ENCODE measurements at regions not wholly inside any gene's neighbourhood (a gene's known extent, or its start where the extent isn't known, plus 50 kb on each side); places are given as distances from the start of the nearest gene placed in this dataset.

DNA sequence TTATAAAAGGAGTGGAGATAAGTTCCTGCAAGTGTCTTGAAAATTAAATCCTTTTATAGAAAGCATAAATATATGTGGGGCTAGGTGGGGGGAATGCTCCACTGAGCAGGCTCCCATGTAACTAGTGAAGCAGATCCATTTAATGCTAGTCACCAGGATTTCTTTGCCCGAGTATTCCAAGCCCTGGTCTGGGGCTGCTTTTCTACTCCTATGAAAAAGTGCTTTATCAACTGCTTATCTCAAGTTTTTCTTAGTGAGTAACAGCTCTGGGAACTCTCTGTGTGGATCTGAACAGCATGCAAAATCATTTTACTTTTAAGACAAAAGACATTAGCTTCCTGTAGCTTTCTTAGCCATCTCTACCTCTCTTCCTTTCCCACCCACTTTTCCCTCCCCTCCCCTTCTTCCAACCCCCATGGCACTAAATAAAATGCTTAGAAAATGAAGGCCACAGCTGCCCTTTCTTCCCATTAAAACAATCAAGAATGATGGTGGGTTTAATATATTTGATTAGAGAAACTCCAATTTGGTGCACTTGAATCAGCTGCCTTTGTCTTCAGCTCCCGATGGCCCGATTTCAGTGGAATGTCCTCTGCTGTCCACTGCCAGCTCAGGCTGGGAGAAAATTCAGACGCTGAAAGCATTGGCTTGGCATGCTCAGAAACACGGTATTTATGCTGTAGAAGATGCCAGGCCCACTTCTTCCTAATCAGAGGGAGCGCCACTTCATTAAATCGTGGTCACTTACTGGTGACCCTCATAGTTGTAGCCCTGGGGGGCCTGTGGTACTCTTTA lies 475.1 kb downstream of the FOXO1 start:
- no peak for DNase-seq (ENCODE audit: low read depth)

DNA sequence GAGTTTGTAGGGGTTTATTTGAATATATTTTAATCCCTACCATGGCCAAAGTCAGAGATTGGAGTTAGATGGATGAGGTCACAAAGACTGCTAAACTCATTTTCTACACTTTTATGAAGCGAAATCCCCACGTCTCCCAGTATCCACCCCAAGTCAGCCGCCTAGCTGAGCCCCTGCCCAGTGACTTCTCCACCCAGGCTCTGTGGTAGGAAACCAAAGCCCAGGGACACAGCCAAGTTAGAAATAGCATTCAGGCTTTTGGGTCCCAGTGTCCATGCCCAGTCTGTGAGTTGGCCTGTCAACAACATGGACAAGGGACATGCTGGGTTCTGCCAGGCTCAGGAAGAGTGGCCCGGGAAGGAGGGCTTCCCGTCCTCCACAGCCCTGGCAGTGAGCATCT lies 474.0 kb downstream of the FOXO1 start:
- DNase-seq (ENCODE audit: low read depth): no peak

DNA sequence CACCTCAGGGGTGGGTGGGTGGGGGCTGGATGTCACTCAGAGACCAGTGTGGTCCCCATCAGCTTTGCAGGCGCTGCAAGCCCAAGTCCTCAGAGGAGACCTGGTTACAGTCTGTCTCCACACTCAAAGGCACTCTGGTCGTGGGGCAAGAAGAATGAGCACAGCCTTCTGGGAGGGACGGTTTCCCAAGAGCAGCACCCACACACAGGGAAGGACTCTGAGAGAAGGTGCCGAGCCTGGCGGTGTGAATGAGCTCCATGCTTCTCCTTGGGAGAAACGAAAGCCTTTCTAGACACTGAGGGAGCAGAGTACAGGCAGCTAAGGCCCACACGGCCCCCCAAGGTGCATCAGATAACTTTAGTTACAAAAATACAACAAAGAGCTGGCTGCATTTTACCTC lies 473.6 kb downstream of the FOXO1 start:
- DNase-seq (ENCODE audit: low read depth): no peak

DNA sequence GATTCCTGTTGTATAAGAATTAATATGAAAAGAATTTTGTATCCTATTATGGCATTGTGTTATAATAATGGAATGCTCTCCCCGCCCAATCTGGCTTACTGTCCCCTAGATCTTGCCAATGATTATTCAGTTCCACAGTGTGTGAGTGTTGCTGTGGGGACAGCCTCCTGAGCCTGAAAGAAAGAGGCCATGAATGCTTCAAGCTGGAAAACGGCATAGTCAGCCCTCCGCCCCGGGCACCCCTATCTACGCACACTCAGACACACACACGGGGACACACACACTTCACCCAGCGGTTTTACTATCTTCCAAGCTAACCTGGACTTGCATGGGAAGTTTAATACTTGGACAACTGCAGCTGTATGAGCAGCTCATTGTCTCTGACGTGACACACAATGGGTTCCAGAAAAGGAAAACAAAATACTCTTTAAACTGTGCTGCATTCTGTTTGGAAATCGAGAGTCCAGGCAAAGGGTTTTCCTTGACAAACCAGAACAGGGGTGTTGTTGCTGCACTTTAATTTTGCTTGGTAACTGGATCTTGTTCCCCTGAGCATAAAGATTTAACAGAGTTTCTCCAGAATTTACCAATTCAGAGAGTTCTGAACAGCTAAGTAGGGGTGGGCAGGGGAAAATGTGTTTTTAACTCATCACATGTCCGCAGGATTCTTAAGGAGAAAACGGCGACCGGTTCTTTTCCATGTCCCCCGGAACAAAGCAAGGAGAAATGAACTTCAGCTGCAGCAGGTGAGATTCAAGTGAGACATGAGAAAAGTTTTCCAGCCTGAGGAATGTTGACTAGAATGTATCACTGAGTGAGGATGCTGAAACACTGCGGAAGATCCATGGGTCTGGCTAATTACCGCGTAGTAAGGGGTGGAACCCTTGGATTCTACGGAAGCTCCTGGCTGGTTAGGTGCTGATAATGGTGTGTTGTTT lies 472.9 kb downstream of the FOXO1 start:
- DNase-seq (ENCODE audit: low read depth): peak; percentile 16

DNA sequence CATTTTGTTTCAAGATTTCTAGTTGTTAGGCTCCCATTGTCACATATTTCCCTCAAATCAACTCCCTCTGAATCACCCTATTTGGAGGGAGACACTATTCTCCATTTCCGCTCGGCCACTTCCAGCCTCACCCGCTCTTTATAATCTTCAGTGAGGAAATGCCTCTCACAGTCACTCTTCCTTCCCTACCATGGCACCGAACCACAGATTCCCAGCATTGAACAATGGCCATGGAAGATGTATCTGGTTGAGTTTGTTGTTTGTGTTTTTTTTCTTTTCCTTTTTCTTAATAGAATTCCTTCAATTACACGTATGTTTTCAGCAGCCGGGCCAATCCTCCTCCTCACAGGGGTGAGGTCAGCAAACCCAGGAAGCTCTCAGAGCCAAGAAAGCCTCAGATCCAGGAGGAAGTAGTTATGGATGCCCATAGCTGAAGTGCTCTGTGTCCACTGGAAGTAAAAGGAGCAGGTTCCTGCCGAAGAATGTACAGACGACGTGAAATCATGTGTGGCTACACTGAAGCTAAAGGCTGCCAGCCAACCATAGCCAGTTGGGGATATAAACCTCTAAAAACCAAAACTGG lies 472.1 kb downstream of the FOXO1 start:
- no peak for DNase-seq (ENCODE audit: low read depth)

DNA sequence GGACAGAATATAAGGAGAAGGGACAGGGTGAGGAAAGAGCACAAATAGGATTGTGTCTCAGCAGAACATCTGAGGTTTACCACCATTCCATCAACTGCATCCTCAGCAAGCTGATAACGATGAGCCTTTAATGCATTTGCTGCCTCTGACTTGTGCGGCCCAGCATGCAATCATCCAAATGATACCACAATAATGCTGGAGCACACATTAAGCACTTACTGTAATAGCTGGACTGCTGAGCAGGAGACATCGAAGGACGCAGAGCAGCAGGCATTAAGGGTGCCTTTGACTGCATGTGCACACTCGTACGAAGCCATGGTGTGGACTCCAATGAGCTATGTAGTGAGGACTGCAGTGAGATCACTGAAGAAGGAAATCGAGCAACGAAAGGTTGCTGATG lies 469.4 kb downstream of the FOXO1 start:
- no peak for DNase-seq (ENCODE audit: low read depth)

DNA sequence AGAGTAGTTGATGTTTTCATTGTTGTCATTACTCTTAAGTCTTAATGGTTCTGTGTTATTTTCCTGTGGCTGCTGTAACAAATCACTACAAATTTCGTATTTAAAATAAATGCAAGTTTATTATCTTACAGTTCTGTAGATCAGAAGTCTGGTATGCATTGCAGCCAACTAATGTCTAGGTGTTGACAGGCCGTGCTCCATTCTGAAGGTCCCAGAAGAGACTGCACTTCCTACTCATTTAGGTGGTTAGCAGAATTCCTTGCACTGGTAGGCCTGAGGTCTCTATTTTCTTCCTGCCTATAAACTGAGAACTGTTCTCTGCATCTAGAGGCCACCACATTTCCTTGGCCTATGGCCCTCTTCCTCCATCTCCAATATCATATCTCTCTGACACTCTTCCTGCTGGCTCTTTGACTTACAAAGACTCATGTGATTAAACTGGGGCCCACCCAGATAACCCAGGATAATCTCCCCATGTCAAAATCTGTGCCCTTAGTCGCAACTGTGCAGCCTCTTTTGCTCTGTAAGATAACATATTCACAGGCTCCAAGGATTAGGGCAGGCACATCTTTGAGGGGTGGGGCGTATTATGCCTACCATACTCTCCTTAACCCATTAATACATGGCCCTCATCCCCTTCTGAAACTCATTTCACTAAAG lies 468.4 kb downstream of the FOXO1 start:
- no peak for DNase-seq (ENCODE audit: low read depth)

DNA sequence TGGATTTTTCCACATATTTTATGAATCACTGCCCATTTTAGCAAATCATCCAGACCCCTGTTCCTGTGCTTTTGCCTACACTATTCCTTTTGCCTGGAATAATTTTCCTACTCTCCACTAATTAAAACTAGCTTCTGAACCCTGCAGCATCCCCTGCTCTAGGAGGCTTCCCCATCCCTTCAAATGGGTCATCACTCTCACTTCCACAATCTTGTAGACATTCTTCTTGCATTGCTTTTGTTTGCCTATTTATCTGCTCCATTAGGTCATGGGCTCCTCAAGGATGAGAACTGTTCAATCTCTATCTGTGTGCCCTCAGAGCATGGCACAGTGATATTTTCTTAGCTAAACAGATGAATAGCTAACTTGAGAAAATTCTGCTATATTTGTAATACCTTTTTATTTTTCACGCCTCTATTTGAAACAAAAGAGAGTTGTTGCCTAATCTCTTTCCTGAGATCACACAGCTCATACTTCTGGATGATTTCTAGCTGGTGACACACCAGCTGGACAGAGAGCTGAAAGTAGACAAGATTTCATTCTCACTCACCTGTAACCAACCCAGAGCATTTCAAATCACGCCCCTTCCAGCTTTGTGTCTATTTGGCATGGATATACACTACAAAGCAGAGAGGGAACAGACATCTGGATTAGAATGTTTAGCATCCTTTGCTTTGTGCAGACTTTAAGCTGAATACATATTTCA lies 466.0 kb downstream of the FOXO1 start:
- no peak for DNase-seq (ENCODE audit: low read depth)

DNA sequence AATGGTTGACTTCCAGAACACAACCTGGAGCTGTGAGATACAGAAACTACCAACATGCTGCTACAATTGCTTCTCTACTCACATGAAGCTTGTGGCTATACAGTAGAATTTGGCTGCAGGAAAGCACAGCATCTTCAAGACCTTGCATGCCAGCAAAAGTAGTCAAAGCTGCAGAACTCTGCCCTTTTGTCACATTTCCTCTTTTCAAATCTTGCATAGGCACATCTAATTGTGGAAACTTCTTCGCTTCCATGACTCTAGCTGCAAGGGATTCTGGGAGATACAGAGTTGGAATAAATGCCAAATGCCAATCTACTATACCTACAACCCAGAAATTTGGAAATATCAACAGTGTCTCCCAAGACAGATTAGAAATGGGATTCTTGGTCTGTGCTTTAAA lies 462.2 kb downstream of the FOXO1 start:
- DNase-seq (ENCODE audit: low read depth): no peak

DNA sequence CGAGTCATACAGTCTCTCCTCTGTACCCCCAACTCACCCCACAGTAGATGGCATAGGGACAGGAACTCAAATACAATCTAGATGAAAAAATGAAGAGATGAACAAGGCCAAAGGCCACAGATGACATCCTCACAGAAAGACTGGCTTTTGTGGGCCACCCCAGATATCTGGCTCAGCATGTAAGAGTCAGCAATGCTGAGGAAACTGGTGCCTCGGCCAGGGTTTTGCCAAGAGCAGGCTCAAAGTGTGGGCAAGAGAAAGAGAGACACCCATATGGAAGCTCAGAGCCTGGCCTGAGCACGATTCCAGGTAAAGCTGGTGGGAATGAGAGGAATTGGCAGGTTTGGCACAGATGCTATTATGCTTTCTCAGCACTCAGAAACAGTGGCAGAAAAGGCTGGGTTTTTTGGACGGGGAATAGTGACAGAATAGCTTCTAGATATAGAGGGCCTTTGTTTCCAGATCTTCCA lies 460.6 kb downstream of the FOXO1 start:
- no peak for DNase-seq (ENCODE audit: low read depth)

DNA sequence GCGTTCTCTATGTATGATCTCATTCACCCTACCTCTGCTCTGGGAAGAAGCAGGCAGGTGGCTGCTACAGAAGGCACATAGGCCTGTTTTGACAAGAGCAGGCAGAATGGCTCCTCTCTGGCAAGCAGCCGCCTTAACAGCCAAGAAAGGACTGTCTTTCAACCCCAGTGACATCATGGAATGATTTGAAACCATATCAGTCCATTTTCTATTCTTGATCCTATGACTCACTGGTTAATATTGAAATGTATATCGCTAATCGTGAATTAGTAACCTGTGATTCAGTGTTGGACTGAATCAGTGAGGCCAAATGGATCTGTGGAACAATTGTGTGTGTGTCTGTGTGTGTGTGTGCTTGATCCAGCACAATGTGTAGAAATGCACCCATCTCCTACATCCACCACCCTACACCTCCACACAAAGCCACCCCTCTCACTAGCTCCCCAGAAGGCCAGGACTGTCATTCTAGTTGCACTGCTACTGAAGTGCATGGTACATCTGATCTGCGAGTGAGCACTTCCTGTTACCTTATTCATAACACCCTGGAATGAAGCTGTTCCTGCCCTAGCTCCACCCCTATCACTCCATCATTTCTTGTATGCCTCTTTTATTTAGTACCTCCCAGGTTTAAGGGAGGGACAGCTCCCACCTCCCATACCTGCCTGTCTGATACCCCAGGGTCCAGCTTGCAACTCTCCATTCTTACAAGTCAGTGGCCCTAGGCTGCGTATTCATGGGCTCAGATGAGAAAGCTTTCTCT lies 460.0 kb downstream of the FOXO1 start:
- no peak for DNase-seq (ENCODE audit: low read depth)

DNA sequence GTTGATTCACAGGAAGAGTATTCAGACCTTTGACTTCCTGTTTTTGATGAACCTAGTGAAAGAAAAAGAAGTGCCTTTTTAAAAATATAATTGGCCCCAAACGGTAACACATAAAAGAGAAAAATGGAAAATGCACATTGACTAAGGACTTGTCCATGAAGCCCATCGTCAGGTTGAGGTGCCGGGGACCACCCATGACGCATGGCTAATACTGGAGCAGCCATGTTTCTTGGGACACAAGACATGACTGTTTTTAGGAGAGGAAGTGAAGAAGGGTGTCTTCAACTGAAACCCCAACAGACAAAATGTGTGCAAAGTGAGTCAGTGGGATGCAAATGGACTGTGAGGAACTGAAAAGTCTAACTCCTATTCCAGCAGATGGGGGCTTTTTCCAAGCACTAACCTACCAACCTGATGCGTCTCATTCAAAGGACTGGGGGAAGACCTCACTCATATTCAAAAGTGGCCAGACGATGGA lies 459.4 kb downstream of the FOXO1 start:
- no peak for DNase-seq (ENCODE audit: low read depth)

DNA sequence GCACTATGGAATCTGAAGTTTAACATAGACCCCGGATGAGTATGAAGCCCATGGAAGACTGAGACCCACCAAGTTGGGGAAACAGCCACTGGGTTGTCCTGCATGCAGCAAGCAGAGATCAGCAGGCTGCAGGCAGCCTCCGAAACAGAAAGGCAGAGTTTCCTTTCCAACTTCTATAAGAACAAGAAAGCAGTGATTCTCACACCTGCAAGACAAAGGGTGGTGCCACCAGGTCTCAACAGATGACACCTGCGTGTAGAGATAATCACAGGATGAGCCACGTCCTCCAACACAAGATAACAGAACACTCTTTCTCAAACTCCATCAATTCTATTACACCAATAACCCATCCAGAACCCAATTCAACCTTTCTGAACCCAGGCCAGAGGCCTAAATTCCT lies 457.9 kb downstream of the FOXO1 start:
- DNase-seq (ENCODE audit: low read depth): no peak

DNA sequence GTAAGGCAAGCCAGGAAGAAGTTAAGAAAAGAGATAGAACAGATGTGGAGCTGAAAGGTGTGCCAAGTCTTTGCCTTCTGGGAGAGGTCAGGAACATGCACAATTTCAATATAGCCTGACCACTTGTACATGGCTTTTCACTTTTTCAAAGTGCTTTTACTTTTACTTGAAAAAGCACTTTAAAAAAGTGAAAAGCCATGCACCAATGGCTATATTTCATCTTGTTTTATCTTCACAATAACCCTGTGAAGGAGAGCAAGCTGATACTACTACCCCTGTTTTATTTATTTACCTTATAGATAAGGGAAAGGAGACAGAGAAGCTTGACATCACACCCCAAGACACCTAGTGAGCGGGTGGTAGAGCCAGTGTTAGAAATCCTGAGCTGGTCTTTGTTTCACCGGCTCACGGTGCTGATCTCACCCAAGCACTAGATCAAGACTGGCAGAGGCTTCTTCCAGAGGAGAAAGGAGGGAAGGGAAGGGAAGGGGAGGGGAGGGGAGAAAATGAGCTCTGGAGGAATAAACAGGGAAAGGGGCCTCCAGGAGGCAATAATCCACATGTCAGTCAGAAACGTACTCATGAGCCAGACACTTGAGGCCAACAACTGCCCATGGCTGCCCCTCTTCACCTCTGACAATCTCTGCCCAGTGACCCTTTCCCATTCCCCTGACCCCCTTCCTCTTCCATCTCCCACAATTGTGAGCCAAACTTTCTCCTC lies 455.4 kb downstream of the FOXO1 start:
- DNase-seq (ENCODE audit: low read depth): no peak

DNA sequence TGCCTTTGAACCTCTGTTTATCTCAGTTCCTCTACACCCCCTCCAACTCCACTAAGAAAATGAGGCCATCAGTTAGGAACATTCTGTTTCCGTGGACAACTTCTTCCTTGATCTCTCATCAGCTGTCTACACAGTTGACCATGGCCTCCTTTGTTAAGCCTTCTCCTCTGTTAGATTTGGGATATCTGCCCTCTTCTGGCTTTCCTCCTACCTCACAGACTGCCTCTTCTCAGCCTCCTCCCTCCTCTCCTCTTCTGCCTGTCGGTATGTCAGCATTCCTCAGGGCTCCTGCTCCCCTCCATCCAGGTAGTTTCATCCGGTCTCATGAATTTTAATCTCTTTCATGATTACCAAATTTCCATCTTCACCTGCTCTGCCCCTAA lies 454.9 kb downstream of the FOXO1 start:
- DNase-seq (ENCODE audit: low read depth): no peak

DNA sequence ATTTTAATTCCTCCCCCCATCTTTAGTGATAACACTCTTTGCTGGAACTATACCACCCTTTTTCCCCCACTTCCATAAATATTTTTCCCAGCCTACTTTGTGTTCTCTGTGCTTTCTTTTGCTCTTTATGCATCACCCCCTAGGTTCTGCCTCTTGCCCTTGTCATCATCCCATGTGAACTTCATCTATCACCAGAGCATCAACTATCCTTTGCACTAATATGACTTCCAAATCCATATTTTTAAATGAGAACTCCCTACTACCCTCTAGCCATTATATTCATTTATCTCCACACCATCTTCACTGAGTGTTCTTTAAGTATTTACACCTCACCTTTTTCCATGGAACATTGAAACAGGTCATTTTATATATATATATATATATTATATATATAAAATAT lies 452.7 kb downstream of the FOXO1 start:
- DNase-seq (ENCODE audit: low read depth): no peak

DNA sequence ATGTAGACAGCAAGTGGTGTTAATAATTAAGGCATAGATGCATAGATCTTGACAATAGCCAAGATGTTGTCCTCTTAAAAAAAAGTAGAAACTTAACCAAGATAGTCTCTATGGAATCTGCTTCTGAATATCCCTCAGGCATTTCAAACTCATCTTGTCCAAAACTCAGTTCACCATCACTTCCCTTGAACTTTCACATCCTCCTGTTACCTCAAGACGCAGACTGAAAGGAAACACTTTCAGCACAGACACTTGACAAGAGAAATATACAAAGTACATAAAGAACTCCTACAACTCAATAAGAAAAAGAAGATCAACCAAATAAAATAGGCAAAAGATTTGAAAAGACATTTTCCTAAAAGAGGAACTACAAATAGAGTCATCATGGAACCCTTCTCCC lies 451.1 kb downstream of the FOXO1 start:
- DNase-seq (ENCODE audit: low read depth): no peak

DNA sequence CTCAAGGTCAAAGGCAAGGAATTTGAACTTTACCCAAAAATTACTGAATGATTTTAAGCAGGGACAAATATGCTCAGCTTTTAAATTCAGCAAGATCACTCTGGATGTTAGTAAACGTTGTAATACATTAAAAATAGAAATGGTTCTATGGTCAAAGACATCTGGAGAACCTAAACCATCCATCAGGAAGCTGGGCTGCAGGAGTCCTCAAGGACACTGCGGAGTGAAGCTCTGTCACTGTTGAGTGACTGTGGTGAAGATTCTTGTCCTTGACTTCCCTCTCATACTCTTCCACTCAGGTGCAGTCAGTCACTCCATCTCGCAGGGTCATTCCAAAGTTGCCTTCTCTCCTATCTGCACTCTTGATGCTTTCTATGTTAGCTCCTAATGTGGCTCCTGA lies 450.7 kb downstream of the FOXO1 start:
- no peak for DNase-seq (ENCODE audit: low read depth)

DNA sequence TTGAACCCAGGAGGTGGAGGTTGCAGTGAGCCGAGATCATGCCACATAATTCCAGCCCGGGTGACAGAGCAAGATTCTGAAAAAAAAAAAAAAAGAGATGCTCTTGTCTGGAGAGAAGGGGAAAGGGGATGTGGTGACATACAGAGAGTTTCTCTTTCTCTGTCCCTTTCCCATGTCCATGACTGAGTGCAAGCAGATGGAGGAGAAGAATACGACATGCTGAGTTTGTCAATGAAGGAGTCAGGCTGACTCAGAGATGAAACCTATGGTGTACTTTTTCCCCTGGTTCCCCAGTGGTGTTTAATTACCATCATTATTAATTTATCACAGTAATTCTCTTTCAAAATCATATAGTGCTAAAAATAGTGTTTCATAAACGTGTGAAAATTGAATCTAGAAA lies 448.8 kb downstream of the FOXO1 start:
- DNase-seq (ENCODE audit: low read depth): no peak

DNA sequence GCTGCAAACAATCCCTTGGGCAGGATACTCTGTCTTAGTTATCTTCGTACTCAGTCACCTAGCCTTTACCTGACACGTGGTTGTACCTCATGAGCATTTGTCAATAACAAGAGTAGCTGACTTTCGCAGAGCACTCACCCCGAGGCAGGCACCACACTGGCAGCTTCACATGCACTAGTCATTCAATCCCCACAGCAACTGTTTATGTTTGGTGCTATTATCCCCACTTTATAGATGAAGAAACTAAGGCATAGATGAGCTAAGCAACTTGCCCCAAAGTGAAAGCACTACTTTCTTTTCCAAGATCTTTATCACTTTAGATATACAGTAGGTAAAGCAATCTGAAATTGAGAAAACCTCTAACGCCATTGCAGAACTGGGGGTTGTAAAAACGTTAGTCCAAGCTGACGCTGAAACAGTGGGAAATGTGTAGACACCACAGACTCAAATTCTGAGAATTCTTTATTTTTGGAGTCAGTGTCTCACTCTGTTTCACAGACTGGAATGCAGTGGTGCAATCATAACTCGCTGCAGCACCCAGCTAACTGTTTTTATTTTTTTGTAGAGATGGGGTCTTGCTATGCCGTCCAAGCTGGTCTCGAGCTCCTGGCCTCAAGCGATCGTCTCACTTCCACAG lies 446.0 kb downstream of the FOXO1 start:
- DNase-seq (ENCODE audit: low read depth): no peak
